ENCODE measurements at regions not wholly inside any gene's neighbourhood (a gene's known extent, or its start where the extent isn't known, plus 50 kb on each side); places are given as distances from the start of the nearest gene placed in this dataset.

DNA sequence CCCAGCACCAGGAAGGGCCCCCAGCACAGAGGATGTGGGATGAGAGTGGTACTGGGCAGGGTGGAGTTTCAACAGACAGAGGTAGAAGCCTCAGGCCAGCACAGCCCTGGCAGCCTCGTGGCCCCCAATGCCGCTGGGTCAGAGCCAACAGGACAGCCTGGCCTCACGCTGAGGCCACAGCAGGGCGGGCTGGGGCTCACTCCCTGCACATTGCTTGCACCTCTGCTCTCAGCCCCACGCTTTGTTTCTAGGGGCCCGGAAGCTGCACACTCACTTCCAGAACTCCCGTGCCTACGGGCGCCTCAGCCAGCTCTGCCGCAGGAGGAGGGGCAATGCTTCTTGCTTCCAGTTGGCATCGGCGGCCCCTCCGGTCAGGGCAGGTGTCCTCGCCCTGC is 72.9 kb downstream of the SIK1 start:
- TF ChIP-seq, protein P1, sequence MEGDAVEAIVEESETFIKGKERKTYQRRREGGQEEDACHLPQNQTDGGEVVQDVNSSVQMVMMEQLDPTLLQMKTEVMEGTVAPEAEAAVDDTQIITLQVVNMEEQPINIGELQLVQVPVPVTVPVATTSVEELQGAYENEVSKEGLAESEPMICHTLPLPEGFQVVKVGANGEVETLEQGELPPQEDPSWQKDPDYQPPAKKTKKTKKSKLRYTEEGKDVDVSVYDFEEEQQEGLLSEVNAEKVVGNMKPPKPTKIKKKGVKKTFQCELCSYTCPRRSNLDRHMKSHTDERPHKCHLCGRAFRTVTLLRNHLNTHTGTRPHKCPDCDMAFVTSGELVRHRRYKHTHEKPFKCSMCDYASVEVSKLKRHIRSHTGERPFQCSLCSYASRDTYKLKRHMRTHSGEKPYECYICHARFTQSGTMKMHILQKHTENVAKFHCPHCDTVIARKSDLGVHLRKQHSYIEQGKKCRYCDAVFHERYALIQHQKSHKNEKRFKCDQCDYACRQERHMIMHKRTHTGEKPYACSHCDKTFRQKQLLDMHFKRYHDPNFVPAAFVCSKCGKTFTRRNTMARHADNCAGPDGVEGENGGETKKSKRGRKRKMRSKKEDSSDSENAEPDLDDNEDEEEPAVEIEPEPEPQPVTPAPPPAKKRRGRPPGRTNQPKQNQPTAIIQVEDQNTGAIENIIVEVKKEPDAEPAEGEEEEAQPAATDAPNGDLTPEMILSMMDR (IDR thresholded peaks at IDR 0.05) = no peak
- no peak overlapping the region for H3K27ac ChIP-seq
- DNase-seq (ENCODE audit: low spot score) = no peak

DNA sequence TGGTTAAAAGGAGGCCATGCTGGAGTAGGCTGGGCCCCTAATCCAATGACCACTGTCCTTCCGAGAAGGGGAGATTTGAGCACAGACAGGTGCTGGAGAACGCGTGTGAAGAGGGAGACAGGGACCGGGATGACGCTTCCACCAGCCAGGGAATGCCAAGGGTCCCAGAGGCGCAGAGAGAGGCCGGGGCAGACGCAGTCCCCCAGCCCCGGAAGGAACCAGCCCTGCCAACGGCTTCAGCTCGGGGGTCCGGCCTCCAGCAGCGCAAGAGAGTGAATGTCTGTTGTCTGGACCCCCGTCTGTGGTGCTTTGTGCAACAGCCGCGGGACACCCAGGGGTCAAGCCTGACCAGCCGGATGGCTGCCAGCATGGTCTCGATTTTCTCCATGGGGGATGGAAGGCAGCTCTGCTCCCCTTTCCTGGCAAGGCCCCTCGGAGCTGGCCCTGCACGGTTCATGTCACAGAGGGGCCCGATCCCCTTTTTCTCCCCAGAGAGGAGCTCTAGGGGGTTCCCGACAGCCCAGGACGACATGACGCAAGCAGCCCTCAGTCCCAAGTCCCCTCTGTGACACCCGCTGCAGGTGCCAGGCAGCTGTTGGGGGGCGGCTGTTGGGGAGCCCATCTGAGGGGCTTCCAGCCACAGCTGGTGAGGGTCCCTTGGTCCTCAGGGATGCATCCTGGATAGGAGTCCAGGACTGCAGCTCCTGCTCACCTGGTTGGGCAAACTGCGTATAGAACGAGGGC is 73.5 kb downstream of the SIK1 start:
- no peak overlapping the region for H3K4me3 ChIP-seq
- H3K27ac ChIP-seq = no peak overlapping the region
- TF ChIP-seq, protein P1 (IDR thresholded peaks at IDR 0.05) = no peak
- no peak for DNase-seq (ENCODE audit: low spot score)

More for the DNA sequence above, 72.9 kb downstream of the SIK1 start:
- H3K4me3 ChIP-seq = no peak overlapping the region

DNA sequence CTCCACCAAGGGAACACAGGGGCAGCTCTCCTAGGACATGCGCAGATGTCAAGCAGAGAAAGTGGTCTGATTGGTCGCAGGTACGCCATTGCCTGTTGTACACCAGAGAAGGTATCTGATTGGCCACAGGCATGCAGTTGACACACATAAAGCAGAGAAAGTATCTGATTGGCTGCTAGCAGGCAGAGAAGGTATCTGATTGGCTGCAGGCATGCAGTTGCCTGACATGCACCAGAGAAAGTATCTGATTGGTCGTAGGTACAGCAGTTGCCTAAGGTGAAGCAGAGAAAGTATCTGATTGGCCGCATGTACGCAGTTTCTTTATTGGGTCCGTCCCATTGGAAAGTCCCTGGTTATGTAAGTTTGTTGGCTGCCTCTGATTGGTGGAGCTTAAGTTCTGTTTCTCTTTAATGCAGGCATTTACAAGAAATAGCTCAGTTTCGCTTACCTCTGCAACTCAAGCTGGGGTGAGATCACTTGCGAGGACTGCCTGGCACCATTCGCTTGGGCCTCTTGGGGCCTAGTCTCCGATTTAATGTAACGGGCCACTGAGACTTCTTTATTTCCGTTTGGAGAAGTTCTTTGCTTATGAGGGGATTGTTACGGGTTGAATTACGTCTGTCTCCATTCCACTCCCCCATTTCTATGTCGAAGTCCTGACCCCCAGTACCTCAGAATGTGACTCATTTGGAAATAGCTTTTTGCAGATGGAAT is 74.2 kb downstream of the SIK1 start:
- DNase-seq (ENCODE audit: low spot score) = no peak
- TF ChIP-seq, protein P1 (IDR thresholded peaks at IDR 0.05) = no peak
- no peak overlapping the region for H3K27ac ChIP-seq
- no peak overlapping the region for H3K4me3 ChIP-seq

DNA sequence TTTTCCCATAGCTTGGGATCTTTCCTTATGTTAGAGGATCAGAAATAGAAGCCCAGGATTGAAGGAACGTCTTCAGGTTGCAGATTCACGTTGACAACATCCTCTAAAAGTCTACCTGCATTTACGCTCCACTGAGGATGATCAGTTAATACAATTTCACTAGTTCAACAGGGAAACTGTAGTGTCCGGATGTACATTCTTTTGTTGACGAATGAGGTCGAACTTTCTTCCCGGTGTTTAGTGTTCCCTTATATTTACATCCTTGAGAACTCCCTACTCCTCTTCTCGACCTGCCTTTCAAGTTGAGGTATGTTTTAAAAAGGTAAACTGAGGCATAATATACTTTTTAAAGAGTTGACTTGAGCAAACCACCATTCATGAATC is 74.8 kb downstream of the SIK1 start:
- Histone ChIP-seq H3K4me3 (no peak overlapping the region), H3K27ac (no peak overlapping the region)
- TF ChIP-seq, protein P1 (IDR thresholded peaks at IDR 0.05) = no peak
- no peak for DNase-seq (ENCODE audit: low spot score)

DNA sequence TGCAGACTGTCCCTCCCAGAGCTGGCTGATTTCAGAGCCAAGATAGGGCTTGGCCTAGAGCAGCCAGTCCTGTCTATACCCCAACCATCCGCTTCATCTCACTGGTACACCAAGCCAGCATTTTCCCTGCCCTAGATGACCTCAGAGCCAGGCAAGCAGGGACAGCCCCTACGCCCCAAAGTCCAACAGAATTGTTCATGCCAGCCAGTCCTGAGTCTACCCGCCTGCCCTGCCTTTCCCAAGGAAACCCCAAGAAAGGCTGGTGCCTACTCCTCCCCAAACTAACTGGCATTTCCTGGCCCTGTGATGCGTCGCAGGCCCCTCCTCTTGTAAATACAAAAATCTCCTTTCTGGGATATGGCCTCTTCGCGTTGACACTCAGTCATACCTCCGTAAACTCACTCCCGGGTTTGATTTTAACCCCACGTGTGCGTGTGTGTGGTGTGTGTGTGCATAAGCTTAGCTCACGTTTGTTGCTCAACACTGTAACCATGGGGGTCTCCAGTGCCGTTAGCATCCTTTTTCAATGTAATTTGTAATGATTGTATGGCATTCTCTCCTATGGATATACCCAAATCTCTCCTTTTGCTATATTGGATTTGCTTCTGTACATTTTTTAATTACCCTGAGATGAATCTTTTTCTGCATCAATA is 75.3 kb downstream of the SIK1 start:
- DNase-seq (ENCODE audit: low spot score) = no peak
- H3K27ac ChIP-seq = no peak overlapping the region

DNA sequence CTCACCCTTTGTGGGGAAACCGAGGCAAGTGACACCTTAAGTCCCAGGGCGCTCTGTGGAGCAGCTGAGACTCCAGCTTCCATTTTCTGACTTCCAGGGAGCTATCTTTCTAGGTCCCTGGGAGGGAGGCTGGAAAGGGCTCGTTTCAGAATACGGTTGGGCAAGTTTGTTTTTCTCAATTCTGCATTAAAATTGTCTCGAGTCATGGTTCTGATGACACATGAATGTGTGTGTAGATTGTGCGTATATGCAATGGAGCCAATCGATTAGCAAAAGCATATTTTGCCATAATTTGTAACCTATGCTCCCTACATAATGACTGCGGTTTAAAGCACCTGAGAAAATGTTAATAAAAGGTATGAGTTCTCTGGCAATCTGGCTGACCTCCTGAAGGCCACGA is 77.3 kb downstream of the SIK1 start:
- Histone ChIP-seq H3K27ac (no peak overlapping the region), H3K4me3 (no peak overlapping the region)
- DNase-seq (ENCODE audit: low spot score) = no peak
- TF ChIP-seq, protein P1 (IDR thresholded peaks at IDR 0.05) = no peak

More for the DNA sequence above, 75.3 kb downstream of the SIK1 start:
- no peak overlapping the region for H3K4me3 ChIP-seq
- TF ChIP-seq, protein P1 (IDR thresholded peaks at IDR 0.05) = no peak

All from coronary artery (tissue), 2 donors.